PC-9 (cell line): ENCODE measurements at regions not wholly inside any gene's neighbourhood (a gene's known extent, or its start where the extent isn't known, plus 50 kb on each side); places are given as distances from the start of the nearest gene placed in this dataset.

Source experiments
- BruUV-seq: library from RNA; stranded (reverse); fragments of 400-500 nt; replicated peaks from 2 replicates; lab custom pipeline; 2021; lab: Mats Ljungman, UMichigan
- CTCF ChIA-PET: fragments of 300-600 bp; sonication (Branson Sonifier 250); formaldehyde crosslinking; loops from one replicate; lab custom pipeline; 2022; ENCODE audit warnings: antibody characterized with exemption; lab: Charles Lee
- POLR2A ChIA-PET: fragments of 300-600 bp; sonication (Branson Sonifier 250); formaldehyde crosslinking; loops from one replicate; lab custom pipeline; 2022; ENCODE audit warnings: antibody characterized with exemption; ENCODE audit not compliant: unreplicated experiment; lab: Charles Lee
- DNase-seq, 2 experiments: peaks; one replicate each; pipeline versions ENCODE4 v3.0.0 to v3.0.0-alpha.2; 2015 to 2022; ENCODE audit warnings: mixed read lengths in 1 of 2
- H2AFZ ChIP-seq: fragments of 200-600 bp; sonication (generic); 2 replicates; pipeline ENCODE4 v1.8.1; 2017; ENCODE audit warnings: antibody characterized with exemption
- H3F3A ChIP-seq: fragments of 200-600 bp; sonication (generic); 2 replicates; pipeline ENCODE4 v1.8.1; 2017; ENCODE audit warnings: antibody characterized with exemption, mild to moderate bottlenecking, low read depth; ENCODE audit not compliant: insufficient read depth
- H3K27ac ChIP-seq: fragments of 200-600 bp; sonication (generic); 2 replicates; pipeline ENCODE4 v1.6.1; 2016; ENCODE audit warnings: mixed run types
- H3K27me3 ChIP-seq: fragments of 200-600 bp; sonication (generic); 2 replicates; pipeline ENCODE4 v1.6.1; 2016; ENCODE audit warnings: low read depth, mixed run types; ENCODE audit not compliant: insufficient read depth
- H3K36me3 ChIP-seq: fragments of 200-600 bp; sonication (generic); 2 replicates; pipeline ENCODE4 v1.6.1; 2016; ENCODE audit warnings: low read depth, mixed run types
- H3K4me1 ChIP-seq: fragments of 200-600 bp; sonication (generic); replicated peaks from 2 replicates; pipeline ENCODE4 v1.6.1; 2016; ENCODE audit warnings: mixed run types; ENCODE audit not compliant: insufficient read depth
- H3K4me2 ChIP-seq: fragments of 200-600 bp; sonication (generic); 2 replicates; pipeline ENCODE4 v1.6.1; 2017; ENCODE audit warnings: mixed run types
- H3K4me3 ChIP-seq: fragments of 200-600 bp; sonication (generic); 2 replicates; pipeline ENCODE4 v1.6.1; 2016; ENCODE audit warnings: mixed run types
- H3K79me2 ChIP-seq: fragments of 200-600 bp; sonication (generic); 2 replicates; pipeline ENCODE4 v1.6.1; 2017; ENCODE audit warnings: low read depth, mixed run types
- H3K9me2 ChIP-seq: fragments of 200-600 bp; sonication (generic); 2 replicates; pipeline ENCODE4 v1.8.1; 2017; ENCODE audit warnings: mild to moderate bottlenecking; ENCODE audit not compliant: insufficient read depth
- H3K9me3 ChIP-seq: fragments of 200-600 bp; sonication (generic); 2 replicates; pipeline ENCODE4 v1.8.1; 2016; ENCODE audit warnings: low read depth; ENCODE audit not compliant: insufficient read depth
- H4K20me1 ChIP-seq: fragments of 200-600 bp; sonication (generic); 2 replicates; pipeline ENCODE4 v1.8.1; 2017; ENCODE audit not compliant: insufficient read depth
- CTCF ChIP-seq: fragments of 200-600 bp; sonication (generic); conservative IDR thresholded peaks from 2 replicates; pipeline ENCODE4 v1.6.1; 2017; ENCODE audit warnings: mixed run types, antibody characterized with exemption, mild to moderate bottlenecking, moderate library complexity
- EZH2 ChIP-seq: fragments of 200-600 bp; sonication (generic); IDR thresholded peaks from 2 replicates; pipeline ENCODE4 v1.8.0; 2017; ENCODE audit warnings: antibody characterized with exemption, low read depth
- intact Hi-C: fragments of 100-400 bp; cut with micrococcal nuclease; formaldehyde crosslinking; loops from one replicate; pipeline ENCODE4 v1.10.0; 2022; ENCODE audit not compliant: unreplicated experiment

GRCh38 chr1:168897249-168897648 lies 168.2 kb upstream of the DPT start:
- no peaks in the 10 kb centered on the region for H4K20me1 ChIP-seq
- H3K27me3 ChIP-seq = no peaks in the 10 kb centered on the region
- no peaks in the 10 kb centered on the region; the same call in 1 of the 2 replicates for H3K9me3 ChIP-seq
- no peaks in the 10 kb centered on the region for H3K79me2 ChIP-seq
- no peak overlapping the region for H2AFZ ChIP-seq
- no peaks in the 10 kb centered on the region for H3K36me3 ChIP-seq
- no peak overlapping the region for H3K4me3 ChIP-seq
- no peaks in the 10 kb centered on the region for H3K9me2 ChIP-seq
- no peaks in the 10 kb centered on the region for H3F3A ChIP-seq
- BruUV-seq = no TSS peak
- DNase-seq = no peak
- no peak overlapping the region for H3K4me2 ChIP-seq
- no peak for TF ChIP-seq EZH2
- TF ChIP-seq CTCF = no peak
- intact Hi-C loops = no loop called here
- POLR2A ChIA-PET = no interaction called here
- no peak overlapping the region for H3K27ac ChIP-seq
- no peaks in the 10 kb centered on the region for H3K4me1 ChIP-seq
- CTCF ChIA-PET = interaction anchor here (0.5 kb wide), 1 partner anchor 17 kb away, joined by 7 read pairs; no protein-coding TSS in a partner anchor

- Histone ChIP-seq H3K4me1 (peaks cover 32% of the 10 kb centered on the region), H3F3A (peaks cover 23% of the 10 kb centered on the region), H3K9me3 (peaks cover 5% of the 10 kb centered on the region), H3K9me2 (no peaks in the 10 kb centered on the region), H3K27ac (no peak overlapping the region), H3K4me2 (no peak overlapping the region), H3K27me3 (no peaks in the 10 kb centered on the region), H3K4me3 (no peak overlapping the region), H3K36me3 (no peaks in the 10 kb centered on the region), H4K20me1 (no peaks in the 10 kb centered on the region), H3K79me2 (no peaks in the 10 kb centered on the region), H2AFZ (no peak overlapping the region)
- ChIA-PET CTCF (no interaction called here), POLR2A (interaction anchor here (0.7 kb wide), 1 partner anchor 48 kb away, joined by 6 read pairs; no protein-coding TSS in a partner anchor)
- no TSS peak for BruUV-seq
- intact Hi-C loops = loop anchor here (10.0 kb wide), 1 partner anchor 279 kb away; no protein-coding TSS in a partner anchor
- no peak for DNase-seq
- TF ChIP-seq EZH2 = no peak
- no peak for TF ChIP-seq CTCF
Measured at GRCh38 chr1:168903237-168903830, 174.3 kb upstream of the DPT start.

GRCh38 chr1:168905633-168906032 lies 176.6 kb upstream of the DPT start:
- intact Hi-C loops = loop anchor here (5.0 to 10.0 kb wide), 2 partner anchors 202 to 281 kb away; partner anchors contain the start of gene ATP1B1
- Histone ChIP-seq H4K20me1 (no peaks in the 10 kb centered on the region), H3K9me3 (peaks cover 5% of the 10 kb centered on the region; the same call in 1 of the 2 replicates), H3K9me2 (no peaks in the 10 kb centered on the region), H3F3A (peaks cover 23% of the 10 kb centered on the region), H3K79me2 (no peaks in the 10 kb centered on the region), H3K27me3 (no peaks in the 10 kb centered on the region), H3K36me3 (no peaks in the 10 kb centered on the region), H3K4me3 (no peak overlapping the region; the same call in 1 of the 2 replicates), H2AFZ (no peak overlapping the region), H3K4me1 (peaks cover 37% of the 10 kb centered on the region), H3K4me2 (0 out of 2 replicates have a peak overlapping the region, but pooled peaks have one; percentile 80), H3K27ac (peak overlapping the region; percentile 91)
- POLR2A ChIA-PET = no interaction called here
- TF ChIP-seq CTCF (no peak), EZH2 (no peak)
- DNase-seq = no peak
- CTCF ChIA-PET = no interaction called here
- no TSS peak for BruUV-seq
